GM23338 (cell line): ENCODE measurements at regions not wholly inside any gene's neighbourhood (a gene's known extent, or its start where the extent isn't known, plus 50 kb on each side); places are given as distances from the start of the nearest gene placed in this dataset.

Experiments
- ATAC-seq: fragments of 200-7000 bp; cut with Tn5 transposase; 3 replicates; pipeline ENCODE4 v1.9.1; 2020
- DNase-seq: peaks from one replicate; pipeline ENCODE4 v3.0.0-alpha.2; 2015; ENCODE audit warnings: low spot score
- H2AFZ ChIP-seq: fragments of 200-600 bp; sonication (generic); 2 replicates; pipeline ENCODE4 v1.8.0; 2016; ENCODE audit warnings: antibody characterized with exemption, mild to moderate bottlenecking, moderate library complexity
- H3F3A ChIP-seq: fragments of 200-600 bp; sonication (generic); replicated peaks from 2 replicates; pipeline ENCODE4 v1.8.0; 2017; ENCODE audit warnings: antibody characterized with exemption, mixed run types, low read depth
- H3K27ac ChIP-seq: fragments of 200-600 bp; sonication (generic); 2 replicates; pipeline ENCODE4 v1.6.1; 2016; ENCODE audit warnings: low read depth
- H3K27me3 ChIP-seq: fragments of 200-600 bp; sonication (generic); 2 replicates; pipeline ENCODE4 v1.8.0; 2016; ENCODE audit warnings: mild to moderate bottlenecking, mixed run types, moderate library complexity; ENCODE audit not compliant: insufficient read depth
- H3K36me3 ChIP-seq: fragments of 200-600 bp; sonication (generic); 2 replicates; pipeline ENCODE4 v1.8.0; 2016; ENCODE audit warnings: mild to moderate bottlenecking; ENCODE audit not compliant: insufficient read depth
- H3K4me1 ChIP-seq: fragments of 200-600 bp; sonication (generic); 2 replicates; pipeline ENCODE4 v1.8.0; 2016; ENCODE audit warnings: mild to moderate bottlenecking, moderate library complexity; ENCODE audit not compliant: insufficient read depth
- H3K4me2 ChIP-seq: fragments of 200-600 bp; sonication (generic); 2 replicates; pipeline ENCODE4 v1.7.1; 2017; ENCODE audit warnings: mixed run types
- H3K4me3 ChIP-seq: fragments of 200-600 bp; sonication (generic); 2 replicates; pipeline ENCODE4 v1.6.1; 2016; ENCODE audit warnings: mixed run types
- H3K79me2 ChIP-seq: fragments of 200-600 bp; sonication (generic); replicated peaks from 2 replicates; pipeline ENCODE4 v1.8.0; 2017; ENCODE audit warnings: mild to moderate bottlenecking; ENCODE audit not compliant: insufficient read depth
- H3K9me2 ChIP-seq: fragments of 200-600 bp; sonication (generic); 2 replicates; pipeline ENCODE4 v1.8.0; 2017; ENCODE audit not compliant: insufficient read depth
- H4K20me1 ChIP-seq: fragments of 200-600 bp; sonication (generic); replicated peaks from 2 replicates; pipeline ENCODE4 v1.8.0; 2017; ENCODE audit warnings: mild to moderate bottlenecking; ENCODE audit not compliant: insufficient read depth
- H3K27ac Mint-ChIP-seq: 2 replicates; pipeline ENCODE4 v1.8.0; 2020; ENCODE audit warnings: inconsistent platforms, mild to moderate bottlenecking, moderate library complexity, mixed read lengths
- H3K27me3 Mint-ChIP-seq: 3 replicates; pipeline ENCODE4 v1.8.0; 2022; ENCODE audit warnings: low read depth, mild to moderate bottlenecking, moderate library complexity, mixed read lengths, inconsistent platforms; ENCODE audit not compliant: insufficient read depth, poor library complexity
- H3K36me3 Mint-ChIP-seq: 3 replicates; pipeline ENCODE4 v1.8.0; 2021; ENCODE audit warnings: low read depth, mild to moderate bottlenecking, inconsistent platforms, moderate library complexity, mixed read lengths
- H3K4me1 Mint-ChIP-seq: 3 replicates; pipeline ENCODE4 v1.8.0; 2020; ENCODE audit warnings: mild to moderate bottlenecking, inconsistent platforms, mixed read lengths
- H3K4me3 Mint-ChIP-seq: 3 replicates; pipeline ENCODE4 v1.8.0; 2021; ENCODE audit warnings: moderate library complexity, mild to moderate bottlenecking, inconsistent platforms, mixed read lengths
- H3K9me3 Mint-ChIP-seq: 3 replicates; pipeline ENCODE4 v1.8.0; 2020; ENCODE audit warnings: moderate library complexity, mild to moderate bottlenecking, inconsistent platforms, mixed read lengths
- ETS1 ChIP-seq: IDR thresholded peaks from 2 replicates; pipeline ENCODE4 v1.6.1; 2016; ENCODE audit warnings: antibody characterized with exemption
- EZH2phosphoT487 ChIP-seq: fragments of 200-600 bp; sonication (generic); IDR thresholded peaks from one replicate; pipeline ENCODE4 v1.8.1; 2018; ENCODE audit warnings: antibody characterized with exemption; ENCODE audit not compliant: unreplicated experiment
- JUNB ChIP-seq: IDR thresholded peaks from one replicate; pipeline ENCODE4 v1.6.1; 2016; ENCODE audit warnings: antibody characterized with exemption; ENCODE audit not compliant: unreplicated experiment
- NANOG ChIP-seq: IDR thresholded peaks from 2 replicates; pipeline ENCODE4 v1.6.1; 2016; ENCODE audit warnings: antibody characterized with exemption, borderline replicate concordance
- REST ChIP-seq: IDR thresholded peaks from one replicate; pipeline ENCODE4 v1.6.1; 2018; ENCODE audit warnings: antibody characterized with exemption; ENCODE audit not compliant: unreplicated experiment
- ZNF331 ChIP-seq: fragments of 250-450 bp; sonication (Bioruptor Pico); IDR thresholded peaks from 2 replicates; pipeline ENCODE4 v1.5.0; 2020; ENCODE audit warnings: low read depth, mild to moderate bottlenecking, moderate library complexity
- ZNF462 ChIP-seq: fragments of 250-450 bp; sonication (Bioruptor Pico); IDR thresholded peaks from 2 replicates; pipeline ENCODE4 v1.5.0; 2020; ENCODE audit warnings: mild to moderate bottlenecking, moderate library complexity

- Histone ChIP-seq H3K27ac (no peak overlapping the region), H3K4me2 (peak overlapping the region; percentile 56), H3K27me3 (no peaks in the 10 kb centered on the region), H3K4me1 (peaks cover 32% of the 10 kb centered on the region), H3K36me3 (no peaks in the 10 kb centered on the region), H3K9me2 (no peaks in the 10 kb centered on the region), H3K79me2 (no peaks in the 10 kb centered on the region), H3F3A (no peaks in the 10 kb centered on the region), H4K20me1 (no peaks in the 10 kb centered on the region), H3K4me3 (no peak overlapping the region), H2AFZ (peak overlapping the region; percentile 82)
- ATAC-seq, result peak; percentile 25; the same call in 2 of the 3 replicates
- DNase-seq, result no peak
- Mint-ChIP-seq H3K4me3 (no peak overlapping the region; the same call in 2 of the 3 replicates), H3K27ac (no peak overlapping the region), H3K4me1 (peaks cover 38% of the 10 kb centered on the region), H3K27me3 (no peaks in the 10 kb centered on the region), H3K9me3 (no peaks in the 10 kb centered on the region; the same call in 2 of the 3 replicates), H3K36me3 (no peaks in the 10 kb centered on the region)
- no peak for TF ChIP-seq ZNF331 (CRISPR knock-in tag)
- no peak for TF ChIP-seq REST
- no peak for TF ChIP-seq JUNB
- no peak for TF ChIP-seq EZH2phosphoT487
- no peak for TF ChIP-seq ETS1
Observed at GRCh38 chr22:33985506-33985905, 65.2 kb upstream of the LARGE1 start.

- Mint-ChIP-seq H3K4me3 (peak overlapping the region; percentile 23; the same call in 1 of the 3 replicates), H3K27me3 (no peaks in the 10 kb centered on the region), H3K9me3 (no peaks in the 10 kb centered on the region; the same call in 2 of the 3 replicates), H3K4me1 (peaks cover 39% of the 10 kb centered on the region), H3K27ac (peak overlapping the region; percentile 38), H3K36me3 (no peaks in the 10 kb centered on the region)
- no peaks in the 10 kb centered on the region for H3F3A ChIP-seq
- no peaks in the 10 kb centered on the region for H4K20me1 ChIP-seq
- ATAC-seq (no peak), DNase-seq (no peak)
- no peak overlapping the region for H3K4me3 ChIP-seq
- no peak overlapping the region for H3K27ac ChIP-seq
- H3K4me2 ChIP-seq, result peak overlapping the region; percentile 56
- TF ChIP-seq NANOG (no peak), ZNF462 (CRISPR knock-in tag) (no peak)
- peaks cover 32% of the 10 kb centered on the region for H3K4me1 ChIP-seq
- no peaks in the 10 kb centered on the region for H3K27me3 ChIP-seq
- H3K79me2 ChIP-seq, result no peaks in the 10 kb centered on the region
- H3K36me3 ChIP-seq, result no peaks in the 10 kb centered on the region
- no peaks in the 10 kb centered on the region for H3K9me2 ChIP-seq
- H2AFZ ChIP-seq, result peak overlapping the region; percentile 82
Observed at GRCh38 chr22:33986167-33986771, 66.0 kb upstream of the LARGE1 start.
